CD4-positive, alpha-beta T cell treated with Interleukin-21 for 1 hour (primary cell): ENCODE measurements at regions not wholly inside any gene's neighbourhood (a gene's known extent, or its start where the extent isn't known, plus 50 kb on each side); places are given as distances from the start of the nearest gene placed in this dataset.
A peak's percentile ranks its signal among the peaks of the same experiment; 100 is the strongest.

Experiments used
- DNase-seq: peaks from one replicate; pipeline ENCODE4 v3.0.0-alpha.2; 2020

DNA sequence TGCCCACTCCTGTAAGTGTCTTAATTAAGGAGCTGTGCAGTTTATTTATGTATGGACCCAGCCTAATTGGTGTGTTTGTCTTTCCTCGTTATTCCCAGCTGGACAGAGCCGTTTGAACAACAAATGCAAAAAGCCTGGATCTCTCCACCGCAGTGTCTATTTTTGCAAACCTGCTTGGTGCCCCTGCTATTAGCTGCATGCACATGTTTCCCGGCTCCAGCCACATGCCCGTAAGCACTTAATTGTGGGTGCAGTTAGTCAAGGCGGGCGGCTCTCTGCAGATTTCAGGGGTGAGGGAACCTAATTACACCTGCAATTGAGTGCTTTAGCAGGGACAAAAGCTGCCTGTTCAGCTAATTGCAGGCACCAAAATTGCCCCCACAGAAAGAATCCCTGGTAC lies 74.0 kb upstream of the GSE1 start:
- no peak for DNase-seq

DNA sequence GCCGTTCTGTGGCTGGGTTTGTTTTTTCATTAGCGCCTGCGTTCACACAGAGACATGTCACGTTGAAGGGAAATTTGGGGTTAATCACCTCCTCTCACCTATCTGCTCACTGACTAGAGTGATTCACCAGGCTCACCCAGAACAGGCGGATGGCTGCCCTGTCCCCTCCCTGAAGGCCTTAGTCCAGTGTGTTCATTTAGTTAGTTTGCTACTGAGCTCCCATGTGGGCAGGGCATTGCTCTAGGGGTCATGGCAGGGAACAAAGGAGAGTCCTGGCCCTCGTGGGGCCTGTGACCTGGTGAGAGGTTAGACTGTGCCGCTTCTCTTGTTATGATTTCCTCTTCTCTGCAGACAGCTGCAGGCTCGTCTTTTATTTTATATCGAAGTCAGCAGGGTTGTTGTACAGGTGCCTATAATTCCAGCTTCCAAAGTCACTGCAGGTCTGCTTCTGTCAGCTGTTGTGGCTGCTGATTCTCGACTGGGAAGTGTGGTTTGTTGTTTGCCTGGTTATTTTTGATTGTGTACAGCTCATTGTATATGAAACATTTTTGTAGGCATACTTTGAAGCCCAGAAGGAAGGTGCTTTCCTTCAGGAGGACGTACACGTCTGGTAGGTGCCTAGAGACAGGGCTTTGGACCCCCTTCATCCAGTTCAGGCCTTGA lies 73.4 kb upstream of the GSE1 start:
- no peak for DNase-seq

DNA sequence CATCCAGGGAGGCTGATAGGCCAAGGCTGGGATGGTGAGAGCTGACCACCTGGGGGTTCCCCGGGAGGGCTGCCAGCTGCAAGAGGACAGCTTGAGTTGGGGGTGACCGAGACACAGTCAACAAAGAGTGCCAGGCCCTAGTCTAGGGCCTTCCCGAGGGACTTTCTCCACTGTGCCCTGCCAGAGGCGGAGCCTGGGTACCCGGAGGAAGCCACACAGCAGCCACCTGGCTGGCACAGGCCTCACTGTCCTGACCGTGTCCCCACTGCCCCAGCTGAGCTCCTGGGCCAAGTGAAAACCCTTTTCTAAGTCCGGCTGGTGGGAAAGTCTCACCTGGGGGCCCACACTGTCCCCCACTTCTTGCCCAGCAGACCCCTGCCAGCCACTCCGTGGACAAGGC lies 71.9 kb upstream of the GSE1 start:
- no peak for DNase-seq

DNA sequence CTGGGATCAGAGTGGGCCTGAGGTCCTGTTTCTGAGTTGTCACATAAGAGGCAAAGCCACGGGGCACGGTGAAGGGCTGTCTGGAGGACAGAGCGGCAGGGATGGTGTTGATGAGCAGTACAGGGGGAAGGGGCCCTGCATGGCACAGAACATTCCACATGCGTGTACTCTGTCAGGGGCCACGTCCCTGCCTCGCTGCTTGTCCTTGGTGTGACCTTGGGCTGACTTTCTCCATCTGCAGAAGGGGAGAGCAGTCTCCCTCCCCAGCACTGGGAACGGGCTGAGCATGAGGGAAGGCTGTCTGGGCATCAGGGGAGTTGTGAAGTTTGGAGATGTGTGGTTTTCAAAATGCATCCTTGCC lies 71.5 kb upstream of the GSE1 start:
- DNase-seq: no peak

DNA sequence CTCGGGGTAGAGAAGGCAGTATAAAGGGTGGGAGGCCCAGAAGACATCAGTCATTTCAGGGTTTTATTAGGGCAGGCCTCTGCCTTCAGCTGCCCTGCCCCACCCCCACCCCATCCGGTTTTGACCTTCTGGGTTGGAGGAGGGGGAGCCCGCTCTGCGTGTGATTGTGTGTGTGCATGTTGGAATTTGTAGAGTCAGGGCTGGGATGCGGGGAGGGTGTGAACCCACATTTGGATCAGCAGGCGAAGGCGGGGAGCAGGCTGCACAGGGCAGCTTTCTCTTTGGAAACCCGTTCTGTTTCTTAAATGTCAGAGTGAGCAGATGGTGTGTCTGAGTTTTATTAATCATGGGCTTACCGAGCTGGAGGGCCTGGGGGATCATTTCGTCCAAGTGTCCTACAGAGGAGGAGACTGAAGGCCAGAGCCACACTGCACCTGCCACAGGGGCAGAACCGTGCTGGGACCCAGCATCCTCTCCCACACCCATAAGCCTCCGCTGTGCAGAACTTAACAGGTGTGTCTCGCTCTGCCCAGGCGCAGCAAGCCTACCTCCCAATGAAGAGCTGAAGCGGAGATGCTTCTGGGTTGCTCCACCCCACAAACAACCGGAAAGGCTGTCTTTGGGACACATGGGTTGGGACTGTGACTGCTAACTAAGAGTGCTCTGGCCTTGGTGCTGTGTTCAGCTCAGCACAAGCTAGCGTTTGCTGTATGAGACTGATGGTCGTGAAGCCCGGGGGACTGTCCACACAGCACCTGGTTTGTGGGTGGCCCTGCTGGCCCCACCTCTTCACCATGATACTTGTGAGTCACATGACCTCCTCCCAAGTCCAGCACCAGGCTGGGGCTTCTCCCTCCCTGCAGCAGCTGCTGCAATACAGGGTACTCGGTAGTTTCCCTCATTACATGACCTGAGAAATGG lies 70.9 kb upstream of the GSE1 start:
- no peak for DNase-seq

DNA sequence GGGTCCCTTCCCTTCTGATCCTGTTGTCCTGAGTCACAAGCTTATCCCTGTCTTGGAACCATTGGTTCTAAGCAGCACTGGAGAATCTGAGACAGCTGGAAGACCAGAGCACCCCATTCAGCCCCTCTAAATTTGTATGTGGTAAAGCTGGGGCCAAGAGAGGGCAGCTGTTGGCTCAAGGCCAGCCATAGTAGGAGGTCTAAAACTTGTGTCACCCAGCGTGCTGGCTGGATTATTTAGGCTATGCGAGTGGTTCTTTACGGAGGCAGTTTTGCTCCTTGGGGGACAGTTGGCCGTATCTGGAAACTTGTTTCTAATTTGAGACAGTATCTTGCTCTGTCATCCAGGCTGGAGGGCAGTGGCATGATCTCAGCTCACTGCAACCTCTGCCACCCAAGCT lies 69.6 kb upstream of the GSE1 start:
- no peak for DNase-seq

DNA sequence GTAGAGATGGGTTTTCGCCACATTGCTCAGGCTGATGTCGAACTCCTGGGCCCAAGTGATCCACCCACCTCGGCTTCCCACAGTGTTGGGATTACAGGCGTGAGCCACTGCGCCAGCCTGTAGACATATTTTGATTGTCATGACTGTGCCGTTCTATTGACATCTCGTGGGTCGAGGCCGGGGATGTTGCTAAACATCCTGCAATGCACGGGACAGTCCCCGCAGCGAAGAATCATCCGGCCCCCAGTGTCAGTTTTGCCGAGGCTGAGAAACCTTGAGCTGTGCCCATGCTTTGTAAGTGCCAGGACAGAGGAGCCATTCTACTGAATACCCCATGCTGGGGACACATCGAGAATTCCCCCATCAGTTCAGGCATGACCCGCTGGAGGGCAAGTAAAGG lies 69.1 kb upstream of the GSE1 start:
- no peak for DNase-seq

DNA sequence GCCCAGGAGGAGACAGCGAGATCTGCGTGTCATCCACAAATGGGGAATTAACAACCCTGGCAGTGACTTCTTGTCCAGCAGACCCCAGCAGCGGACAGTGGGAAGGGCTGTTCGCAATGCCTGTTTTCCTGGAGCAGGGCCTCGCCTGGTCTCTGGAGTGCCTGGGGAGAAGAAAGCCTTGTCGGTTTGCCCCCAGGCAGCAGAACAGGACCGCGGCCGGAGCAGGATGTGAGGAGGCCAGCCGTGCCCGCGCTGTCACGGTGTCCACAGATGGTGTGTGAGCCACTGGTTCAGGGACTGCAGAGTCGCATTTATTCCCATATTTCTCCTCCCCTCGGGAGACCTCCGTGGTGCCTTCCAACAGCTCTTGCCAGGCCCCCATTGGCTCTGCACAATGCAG lies 68.5 kb upstream of the GSE1 start:
- DNase-seq: no peak

DNA sequence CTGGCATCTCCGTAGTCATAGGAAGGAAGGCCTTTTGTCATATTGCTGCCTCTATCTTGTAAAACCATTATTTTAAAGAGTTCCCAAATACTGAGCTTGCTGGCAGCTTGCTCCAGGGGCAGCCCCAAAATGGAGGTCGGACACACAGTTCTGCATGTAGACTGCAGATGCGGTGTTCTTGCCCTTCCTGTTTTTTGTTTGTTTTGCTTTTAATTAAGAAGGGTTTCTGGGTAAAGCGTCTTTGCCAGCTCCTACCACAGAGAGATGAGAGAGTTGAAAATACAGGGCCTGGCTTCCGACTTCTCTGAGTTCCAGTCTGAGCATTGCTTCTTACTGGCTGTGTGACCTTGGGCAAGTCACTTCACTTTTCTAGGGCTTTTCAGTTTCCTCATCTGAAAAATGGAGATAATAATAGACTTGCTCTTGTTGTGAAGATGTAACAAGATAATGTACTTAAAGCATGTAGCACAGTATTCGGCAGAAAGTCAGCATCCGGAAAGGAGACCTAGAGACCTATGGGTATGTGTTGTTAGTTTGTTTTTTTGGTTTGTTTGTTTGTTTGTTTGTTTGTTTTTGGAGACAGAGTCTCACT lies 67.8 kb upstream of the GSE1 start:
- DNase-seq: no peak

DNA sequence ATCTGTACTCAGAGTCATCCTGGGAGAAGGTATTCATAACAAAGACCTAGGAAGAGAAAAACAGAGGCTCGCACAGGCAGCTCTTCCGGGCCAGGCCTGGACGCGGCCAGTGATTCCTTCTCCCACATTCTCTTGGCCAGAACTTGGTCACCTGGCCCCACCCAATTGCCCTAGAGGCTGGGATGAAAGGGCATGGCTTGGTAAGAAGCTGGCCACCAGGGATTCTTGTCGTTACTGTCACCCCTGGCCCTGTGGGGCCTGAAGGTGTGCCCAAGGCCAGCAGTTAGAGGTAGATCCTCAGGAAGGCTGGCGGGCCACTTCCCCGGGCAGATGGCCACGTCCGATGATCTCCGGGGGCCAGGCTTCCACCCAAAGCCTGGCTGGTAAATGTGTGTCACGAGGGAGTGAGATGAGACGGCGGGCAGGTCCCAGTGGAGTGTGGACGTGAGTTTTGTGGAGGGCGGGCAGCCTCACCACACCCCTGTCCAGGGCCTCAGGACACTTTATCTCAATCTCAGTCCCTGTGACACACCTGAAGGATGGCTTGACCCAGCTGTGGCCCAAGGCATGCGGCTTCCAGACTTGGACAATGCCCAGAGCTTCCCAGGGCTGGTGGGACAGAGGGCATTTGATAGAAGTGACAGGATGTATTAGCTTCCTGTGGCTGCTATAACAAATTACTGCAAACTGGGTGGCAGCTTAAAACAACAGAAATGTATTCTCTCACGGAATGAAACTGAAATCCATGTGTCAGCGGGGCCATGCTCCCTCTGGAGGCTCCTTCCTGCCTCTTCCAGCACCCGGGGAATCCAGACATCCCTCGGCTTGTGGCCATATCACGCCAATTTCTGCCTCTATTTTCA lies 66.3 kb upstream of the GSE1 start:
- no peak for DNase-seq

DNA sequence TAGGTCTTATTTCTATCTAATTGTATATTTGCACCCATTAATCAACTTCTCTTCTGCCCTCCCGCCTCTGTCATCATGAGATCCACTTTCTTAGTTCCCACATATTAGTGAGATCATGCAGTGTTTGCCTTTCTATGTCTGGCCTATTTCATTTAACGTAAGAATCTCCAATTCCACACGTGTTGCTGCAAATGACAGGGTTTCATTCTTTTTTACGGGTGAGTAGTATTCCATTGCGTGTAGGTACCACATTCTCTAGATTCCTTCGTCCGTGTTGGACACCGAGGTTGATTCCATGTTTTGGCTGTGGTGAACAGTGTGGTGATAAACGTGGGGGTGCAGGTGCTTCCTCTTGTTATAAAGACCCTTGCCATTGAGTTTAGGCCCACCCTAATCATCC lies 64.7 kb upstream of the GSE1 start:
- DNase-seq: no peak

DNA sequence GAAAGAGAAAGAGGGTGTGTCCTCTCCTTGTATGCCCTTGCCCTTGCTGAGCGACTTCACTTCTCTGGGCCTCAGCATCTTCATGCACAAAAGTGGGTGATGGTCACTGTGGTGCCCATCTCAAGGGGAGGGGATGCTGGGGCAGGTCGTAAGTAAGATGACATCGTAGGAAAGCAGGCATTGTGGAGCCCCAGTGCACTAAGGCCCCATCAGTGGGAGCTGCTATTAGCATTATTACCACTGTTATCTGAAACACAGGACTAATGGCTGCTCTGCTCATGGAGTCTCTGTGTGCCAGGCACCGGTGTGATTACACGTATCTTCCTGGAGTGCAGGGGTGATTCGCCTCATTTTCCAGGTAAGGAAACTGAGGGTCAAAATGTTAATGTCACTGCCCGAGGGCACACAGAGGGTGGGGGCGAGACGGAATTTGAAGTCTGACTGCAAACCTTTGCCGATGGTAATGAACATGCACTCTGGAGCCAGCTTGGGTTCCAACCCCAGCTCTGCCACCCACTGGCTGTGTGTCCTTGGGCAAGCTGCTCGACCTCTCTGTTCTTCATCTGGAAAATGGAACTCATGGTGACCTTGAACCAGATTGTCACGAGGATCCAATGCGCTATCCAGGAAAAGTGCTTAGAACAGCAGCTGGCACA lies 63.2 kb upstream of the GSE1 start:
- DNase-seq: no peak

DNA sequence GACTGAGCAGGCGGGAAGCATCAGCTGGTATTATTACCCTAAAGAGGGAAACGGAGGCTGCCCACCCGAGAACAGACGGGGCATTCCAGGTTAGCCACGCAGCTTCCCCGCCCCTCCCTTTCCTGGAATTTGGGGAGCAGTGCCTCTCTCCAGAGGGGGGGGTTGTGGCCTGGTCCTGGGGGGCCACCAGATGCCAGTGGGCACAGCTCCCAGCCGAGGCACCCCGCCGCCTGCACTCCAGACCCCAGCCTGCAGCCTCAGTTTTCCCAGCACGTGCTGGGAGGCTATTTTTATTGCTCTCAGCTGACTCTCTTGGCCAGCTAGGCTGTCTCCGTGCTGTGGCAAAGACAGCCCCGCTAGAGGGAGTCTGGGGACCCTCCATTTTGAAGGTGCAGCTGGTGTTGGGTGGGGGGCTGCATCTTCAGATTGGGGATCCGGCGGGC lies 62.7 kb upstream of the GSE1 start:
- DNase-seq: no peak

DNA sequence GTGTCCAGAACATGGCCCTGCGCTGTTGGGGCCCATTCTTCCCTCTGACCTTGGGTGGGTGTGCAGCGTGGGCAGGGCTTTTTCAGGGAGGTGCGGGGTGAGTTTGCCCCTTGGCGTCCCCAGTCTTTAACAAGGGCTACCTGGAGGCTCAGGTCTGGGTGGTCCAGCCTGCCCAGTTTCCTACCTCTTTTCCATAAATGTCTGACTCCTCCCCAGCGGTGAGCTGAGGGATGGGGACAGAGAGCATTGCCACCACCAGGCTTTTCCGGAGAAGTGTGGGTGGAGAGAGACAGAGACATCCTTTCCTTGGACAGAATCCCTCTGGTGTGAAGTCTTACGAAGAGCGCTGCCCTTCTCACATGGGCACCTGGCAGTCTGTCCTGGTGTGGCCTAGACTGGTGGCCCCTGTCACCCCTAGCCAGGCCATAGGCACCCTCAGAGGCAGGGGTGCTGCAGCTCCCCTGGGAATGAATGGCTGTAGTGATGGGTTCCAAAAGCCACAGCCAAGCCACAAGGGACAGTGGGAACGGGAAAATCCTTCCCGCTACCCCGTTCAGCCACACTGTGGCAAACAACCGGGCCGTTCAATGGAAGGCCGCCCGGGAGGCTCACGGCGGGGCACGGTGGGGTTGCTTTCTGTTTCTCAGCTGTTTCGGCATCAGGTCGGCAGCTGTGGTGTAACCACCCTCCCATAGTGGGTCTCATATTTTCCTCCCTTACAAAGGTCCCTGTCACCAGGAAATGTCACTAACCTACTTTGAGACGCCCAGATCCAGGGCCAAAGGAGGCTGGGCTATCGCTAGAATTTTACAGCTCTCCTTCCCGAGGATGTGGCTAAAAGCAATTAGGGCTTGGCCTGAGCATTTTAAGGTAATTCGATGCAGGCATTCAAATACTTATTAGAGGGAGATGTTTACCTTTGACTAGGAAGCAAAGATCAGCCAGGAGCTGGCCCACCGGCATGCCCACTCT lies 61.9 kb upstream of the GSE1 start:
- DNase-seq: no peak

DNA sequence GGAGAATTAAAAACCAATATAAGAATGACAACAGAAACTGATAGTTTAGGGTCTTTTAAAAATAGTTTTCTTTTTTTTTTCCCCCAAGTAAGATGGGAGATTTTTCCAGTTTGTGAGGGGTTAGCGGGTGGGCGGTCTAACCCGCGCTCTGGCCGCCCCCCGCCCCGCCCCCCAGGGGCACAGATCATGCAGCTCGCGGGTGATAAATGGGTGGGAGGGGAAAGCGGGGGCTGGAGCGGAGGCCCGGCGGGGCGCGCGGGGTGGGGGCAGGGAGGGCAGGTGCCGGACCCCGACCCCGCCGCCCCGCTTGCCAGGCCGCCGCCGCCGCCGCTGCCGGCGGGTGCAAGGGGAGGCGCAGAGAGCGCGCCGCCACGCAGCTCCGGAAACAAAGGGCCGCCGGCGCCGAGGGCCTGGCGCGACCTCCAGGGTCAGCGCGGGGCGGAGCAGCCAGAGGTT lies 60.1 kb upstream of the GSE1 start:
- no peak for DNase-seq

DNA sequence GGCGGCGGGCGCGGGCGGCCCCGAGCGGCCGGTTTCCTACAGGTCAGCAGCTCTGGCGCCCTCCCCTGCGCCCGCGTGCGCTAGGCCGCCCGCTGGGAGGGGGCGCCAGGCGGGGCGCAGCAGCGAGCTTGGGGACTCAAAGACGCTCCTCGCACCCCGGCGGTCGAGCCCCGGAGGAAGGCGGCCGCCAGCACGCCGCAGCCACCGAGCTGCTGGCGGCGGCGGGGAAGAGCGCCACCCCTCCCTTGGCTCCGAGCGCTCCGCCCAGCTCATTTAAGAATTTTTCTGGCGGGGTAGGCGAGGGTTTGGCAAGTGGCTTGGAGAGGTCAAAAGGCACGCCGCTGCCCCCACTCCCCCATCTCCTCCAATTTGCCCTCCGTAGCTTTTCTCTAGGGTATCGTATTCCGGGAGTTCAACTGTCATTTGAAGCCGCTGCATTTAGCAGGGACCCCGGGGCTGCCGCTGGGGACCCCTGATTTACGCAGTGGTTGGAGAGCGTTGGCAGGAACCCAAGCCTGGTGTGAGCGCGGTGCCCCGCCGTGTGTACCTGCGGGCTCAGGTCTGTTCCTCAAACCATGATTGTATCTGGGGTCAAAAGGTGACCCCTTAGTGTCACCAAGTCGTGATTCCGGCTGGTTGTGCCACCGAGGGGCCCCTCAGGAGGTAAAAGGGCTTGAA lies 59.5 kb upstream of the GSE1 start:
- peak; percentile 60 for DNase-seq

DNA sequence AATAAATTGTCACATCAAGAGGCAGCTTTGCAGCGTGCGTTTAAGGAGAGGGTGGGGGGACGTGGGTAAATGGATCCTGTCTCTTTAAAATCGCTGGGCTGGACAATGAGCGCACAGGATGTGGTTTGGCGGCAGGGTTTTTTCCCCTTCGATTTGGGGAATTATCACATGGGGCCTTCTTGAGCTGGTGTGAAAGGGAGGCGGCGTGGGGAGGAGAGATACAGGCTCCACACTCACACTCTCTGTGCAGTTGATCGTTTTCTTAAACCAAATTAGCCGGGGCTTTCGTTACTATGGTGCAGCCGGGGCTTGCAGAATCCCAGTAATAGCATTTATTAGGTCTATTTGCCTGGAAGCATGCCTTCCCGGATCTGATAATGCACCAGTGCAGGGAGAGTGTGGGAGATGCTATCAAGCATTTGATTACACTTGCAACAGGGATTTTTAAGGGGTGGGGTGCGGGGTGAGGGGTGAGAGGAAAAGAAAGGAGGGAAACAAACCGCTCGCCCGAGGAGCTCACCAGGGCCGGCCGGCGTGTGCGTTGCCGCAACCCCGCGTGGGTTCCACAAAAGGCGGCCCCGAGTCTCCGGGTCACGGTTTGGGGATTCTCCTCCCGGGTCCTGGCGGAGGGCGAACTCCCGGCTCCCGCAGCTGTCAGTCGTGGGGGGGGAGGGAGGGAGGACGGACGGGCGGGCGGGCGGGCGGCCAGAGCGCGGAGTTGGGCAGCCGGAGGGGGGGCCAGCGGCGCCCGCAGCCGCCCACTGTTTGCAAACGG lies 58.8 kb upstream of the GSE1 start:
- peak; percentile 88 for DNase-seq

DNA sequence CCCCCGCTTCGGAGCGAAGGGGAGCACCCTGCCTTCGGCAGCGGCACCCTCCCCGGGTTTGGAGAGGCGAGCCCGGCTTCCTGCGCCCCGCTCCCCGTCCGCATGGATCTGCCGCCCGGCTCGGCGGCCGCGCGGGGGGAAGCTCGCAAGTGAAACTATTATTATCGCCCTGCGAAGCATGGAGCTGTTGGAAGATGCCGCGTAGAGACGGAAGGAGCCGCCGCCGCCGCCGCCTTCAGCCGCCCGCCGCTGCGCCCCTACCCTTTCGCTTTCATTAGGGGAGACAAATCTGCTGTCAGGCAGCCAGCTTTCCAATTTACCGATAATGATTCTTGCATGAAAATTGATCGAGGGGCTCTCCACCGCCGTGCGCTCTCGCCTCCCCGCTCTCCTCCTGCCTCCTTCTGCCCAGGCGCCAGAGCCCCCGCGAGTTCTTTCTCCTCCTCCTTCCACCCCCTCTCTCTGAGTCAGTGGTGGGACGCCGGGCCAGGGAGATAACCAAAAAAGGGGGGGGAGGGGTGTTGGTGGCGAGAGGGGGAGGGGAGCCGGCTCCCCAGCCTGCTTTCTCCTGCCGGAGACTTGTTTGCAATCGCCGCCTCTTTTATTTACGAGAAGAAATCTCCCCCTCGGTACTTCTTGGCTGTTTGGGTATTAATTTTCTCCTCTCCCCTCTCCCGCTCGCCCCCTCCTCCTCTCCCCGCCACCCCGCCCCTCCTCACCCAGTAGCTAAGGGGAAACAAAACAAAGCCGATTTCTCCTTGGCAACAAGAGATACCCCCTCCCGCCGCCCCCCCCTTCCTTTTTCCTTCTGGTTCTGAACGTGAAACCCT lies 58.0 kb upstream of the GSE1 start:
- peak; percentile 76 for DNase-seq
